Uterus (tissue), 2 donors: ENCODE measurements at regions not wholly inside any gene's neighbourhood (a gene's known extent, or its start where the extent isn't known, plus 50 kb on each side); places are given as distances from the start of the nearest gene placed in this dataset.

Experiments used
- CTCF ChIP-seq, 4 experiments: fragments of 200-600 bp in 2 of 4; fragments of 450-650 bp in 2 of 4; sonication (generic) in 2 of 4; IDR thresholded peaks; one replicate each; pipeline ENCODE4 v1.5.1; 2016 to 2019; ENCODE audit warnings: antibody characterized with exemption in 4 of 4, mild to moderate bottlenecking in 2 of 4, moderate library complexity in 1 of 4
- POLR2A ChIP-seq, 2 donors: fragments of 450-650 bp; IDR thresholded peaks; one replicate each; pipeline ENCODE4 v1.6.1; 2016; ENCODE audit warnings: antibody characterized with exemption in 2 of 2, mild to moderate bottlenecking in 1 of 2, moderate library complexity in 1 of 2

GRCh38 chr5:4990462-4990861 lies 149.7 kb upstream of the ADAMTS16 start:
- TF ChIP-seq CTCF (IDR thresholded peaks at IDR 0.05) (no peak), POLR2A (IDR thresholded peaks at IDR 0.05) (no peak)
